ENCODE measurements at regions not wholly inside any gene's neighbourhood (a gene's known extent, or its start where the extent isn't known, plus 50 kb on each side); places are given as distances from the start of the nearest gene placed in this dataset.

GRCh38 chr3:177689077-177689476 lies 491.8 kb upstream of the TBL1XR1 start:
- TF ChIP-seq REST (IDR thresholded peaks at IDR 0.05; ENCODE audit: insufficient read depth in 1 of 2, low read depth in 2 of 2, low read length in 2 of 2) (no peak), SIN3A (IDR thresholded peaks at IDR 0.05; ENCODE audit: borderline replicate concordance, insufficient read depth, low read length) (no peak), TAF1 (IDR thresholded peaks at IDR 0.05; ENCODE audit: borderline replicate concordance, insufficient read depth, low read length) (no peak), FOXP2 (optimal IDR thresholded peaks at IDR 0.05; ENCODE audit: borderline replicate concordance, extremely low read depth, extremely low read length, insufficient read depth) (no peak), POLR2AphosphoS5 (IDR thresholded peaks at IDR 0.05; ENCODE audit: low read depth, low read length) (no peak)

- TF ChIP-seq FOXP2 (optimal IDR thresholded peaks at IDR 0.05; ENCODE audit: borderline replicate concordance, extremely low read depth, extremely low read length, insufficient read depth) (no peak), SIN3A (IDR thresholded peaks at IDR 0.05; ENCODE audit: borderline replicate concordance, insufficient read depth, low read length) (no peak), TAF1 (IDR thresholded peaks at IDR 0.05; ENCODE audit: borderline replicate concordance, insufficient read depth, low read length) (no peak), POLR2AphosphoS5 (IDR thresholded peaks at IDR 0.05; ENCODE audit: low read depth, low read length) (no peak), REST (IDR thresholded peaks at IDR 0.05; ENCODE audit: insufficient read depth in 1 of 2, low read depth in 2 of 2, low read length in 2 of 2) (no peak)
Observed at GRCh38 chr3:177689869-177690268, 492.6 kb upstream of the TBL1XR1 start.

GRCh38 chr3:177690306-177690705 lies 493.0 kb upstream of the TBL1XR1 start:
- TF ChIP-seq FOXP2 (optimal IDR thresholded peaks at IDR 0.05; ENCODE audit: borderline replicate concordance, extremely low read depth, extremely low read length, insufficient read depth) (no peak), SIN3A (IDR thresholded peaks at IDR 0.05; ENCODE audit: borderline replicate concordance, insufficient read depth, low read length) (no peak), TAF1 (IDR thresholded peaks at IDR 0.05; ENCODE audit: borderline replicate concordance, insufficient read depth, low read length) (no peak), POLR2AphosphoS5 (IDR thresholded peaks at IDR 0.05; ENCODE audit: low read depth, low read length) (no peak), REST (IDR thresholded peaks at IDR 0.05; ENCODE audit: insufficient read depth in 1 of 2, low read depth in 2 of 2, low read length in 2 of 2) (no peak)

GRCh38 chr3:177692304-177692975 lies 495.2 kb upstream of the TBL1XR1 start:
- TF ChIP-seq TAF1 (IDR thresholded peaks at IDR 0.05; ENCODE audit: borderline replicate concordance, insufficient read depth, low read length) (no peak), FOXP2 (optimal IDR thresholded peaks at IDR 0.05; ENCODE audit: borderline replicate concordance, extremely low read depth, extremely low read length, insufficient read depth) (no peak), REST (IDR thresholded peaks at IDR 0.05; ENCODE audit: insufficient read depth in 1 of 2, low read depth in 2 of 2, low read length in 2 of 2) (no peak), SIN3A (IDR thresholded peaks at IDR 0.05; ENCODE audit: borderline replicate concordance, insufficient read depth, low read length) (no peak), POLR2AphosphoS5 (IDR thresholded peaks at IDR 0.05; ENCODE audit: low read depth, low read length) (no peak)
